Left renal cortex interstitium (tissue), 4 donors: ENCODE measurements at regions not wholly inside any gene's neighbourhood (a gene's known extent, or its start where the extent isn't known, plus 50 kb on each side); places are given as distances from the start of the nearest gene placed in this dataset.

ENCODE experiments used
- DNase-seq, 4 donors: peaks; one replicate each; pipeline ENCODE4 v3.0.0-alpha.2; 2013; ENCODE audit warnings: low read depth in 4 of 4, low spot score in 2 of 4, missing footprints in 1 of 4

DNA sequence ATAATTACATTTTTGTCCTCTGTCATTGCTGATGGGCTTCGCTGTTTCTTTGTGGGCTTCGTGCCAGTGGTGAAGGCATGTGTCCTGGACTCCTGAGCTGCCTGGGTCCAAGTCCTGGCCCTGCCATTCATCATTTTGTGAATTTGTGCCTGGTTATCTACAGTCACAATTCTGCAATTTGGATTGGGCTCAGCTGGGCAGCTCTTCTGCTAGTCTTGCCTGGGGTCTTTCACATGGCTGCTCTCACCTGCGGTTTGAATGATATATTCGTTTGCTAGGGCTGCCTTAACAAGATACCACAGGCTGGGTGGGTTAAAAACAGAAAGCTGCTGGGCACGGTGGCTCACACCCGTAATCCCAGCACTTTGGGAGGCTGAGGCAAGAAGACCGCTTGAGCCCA is 192.7 kb upstream of the IER5L start:
- no peak for DNase-seq

DNA sequence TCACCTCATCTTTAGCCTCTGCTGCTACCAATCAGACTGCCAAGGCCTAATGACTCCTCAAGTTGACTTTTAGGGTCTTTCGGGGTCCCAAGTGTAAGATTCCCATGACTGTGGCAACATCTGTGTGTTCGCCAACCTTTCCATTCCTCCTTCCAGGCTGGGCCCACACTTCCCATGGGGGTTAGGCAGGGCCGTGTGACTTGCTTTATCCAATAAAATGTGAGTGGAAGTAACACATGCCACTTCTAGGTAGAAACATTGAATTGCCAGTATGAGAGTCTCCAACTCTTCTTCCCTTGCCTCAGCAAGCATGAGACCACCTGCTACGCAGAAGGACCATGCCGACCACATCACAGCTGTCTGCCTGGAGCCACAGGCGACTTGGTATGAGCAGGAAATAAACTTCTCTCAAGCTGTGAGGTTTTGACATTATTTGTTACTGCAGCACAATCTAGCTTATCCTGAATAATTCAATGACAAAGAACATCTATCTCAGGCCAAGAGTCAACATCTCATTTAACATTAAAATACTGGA is 190.4 kb upstream of the IER5L start:
- no peak for DNase-seq

DNA sequence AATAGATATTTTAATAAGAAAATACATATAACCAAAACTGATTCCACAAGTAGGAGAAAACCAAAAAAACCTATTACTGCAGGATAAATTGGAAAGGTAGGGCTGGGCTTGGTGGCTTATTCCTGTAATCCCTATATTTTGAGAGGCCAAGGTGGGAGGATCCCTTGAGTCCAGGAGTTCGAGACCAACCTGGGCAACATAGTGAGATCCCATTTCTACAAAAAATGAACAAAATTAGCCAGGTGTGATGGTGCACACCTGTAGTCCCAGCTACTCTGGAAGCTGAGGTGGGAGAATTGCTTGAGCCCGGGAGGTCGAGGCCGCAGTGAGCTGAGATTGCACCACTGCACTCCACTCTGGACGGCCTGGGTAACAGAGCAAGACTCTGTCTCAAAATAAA is 189.2 kb upstream of the IER5L start:
- DNase-seq, result no peak

DNA sequence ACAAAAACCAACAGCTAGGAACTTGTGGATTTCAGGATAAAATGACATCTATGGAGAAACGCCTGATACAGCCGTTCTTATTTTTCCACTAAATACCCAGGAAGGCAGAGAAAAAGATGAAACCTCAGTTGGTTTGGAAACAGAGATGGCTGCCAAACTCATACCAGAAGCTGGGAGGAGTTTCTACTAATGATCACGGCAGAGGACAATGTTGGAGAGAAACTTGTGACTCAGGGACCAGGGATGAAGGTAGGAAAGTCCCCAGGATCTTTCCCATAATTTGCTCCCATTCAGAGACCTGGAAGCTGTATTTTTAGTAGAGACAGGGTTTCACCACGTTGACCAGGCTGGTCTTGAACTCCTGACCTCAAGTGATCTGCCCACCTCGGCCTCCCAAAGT is 187.1 kb upstream of the IER5L start:
- DNase-seq, result no peak

DNA sequence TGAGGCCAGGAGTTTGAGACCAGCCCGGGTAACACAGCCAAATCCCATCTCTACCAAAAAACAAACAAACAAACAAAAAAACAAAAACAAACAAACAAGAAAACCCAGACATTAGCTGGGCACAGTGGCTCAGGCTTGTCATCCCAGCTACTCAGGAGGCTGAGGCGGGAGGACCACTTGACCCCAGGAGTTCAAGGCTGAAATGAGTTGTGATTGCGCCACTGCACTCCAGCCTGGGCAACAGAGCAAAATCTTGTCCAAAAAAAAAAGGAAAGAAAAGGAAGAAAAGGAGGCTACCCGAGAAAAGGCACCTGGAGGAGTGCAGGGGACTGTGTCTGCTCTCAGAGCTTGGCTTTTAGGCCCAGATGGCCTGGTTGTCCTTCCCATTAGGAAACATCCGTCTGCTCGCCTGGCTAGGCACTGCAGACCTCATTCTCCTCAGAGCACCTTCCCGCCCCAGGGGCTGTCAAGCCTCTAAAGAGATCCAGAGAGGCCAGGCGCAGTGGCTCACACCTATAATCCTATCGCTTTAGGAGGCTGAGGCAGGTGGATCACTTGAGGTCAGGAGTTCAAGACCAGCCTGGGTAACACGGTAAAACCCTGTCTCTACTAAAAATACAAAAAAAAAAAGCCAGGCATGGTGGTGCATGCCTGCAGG is 185.3 kb upstream of the IER5L start:
- no peak for DNase-seq

DNA sequence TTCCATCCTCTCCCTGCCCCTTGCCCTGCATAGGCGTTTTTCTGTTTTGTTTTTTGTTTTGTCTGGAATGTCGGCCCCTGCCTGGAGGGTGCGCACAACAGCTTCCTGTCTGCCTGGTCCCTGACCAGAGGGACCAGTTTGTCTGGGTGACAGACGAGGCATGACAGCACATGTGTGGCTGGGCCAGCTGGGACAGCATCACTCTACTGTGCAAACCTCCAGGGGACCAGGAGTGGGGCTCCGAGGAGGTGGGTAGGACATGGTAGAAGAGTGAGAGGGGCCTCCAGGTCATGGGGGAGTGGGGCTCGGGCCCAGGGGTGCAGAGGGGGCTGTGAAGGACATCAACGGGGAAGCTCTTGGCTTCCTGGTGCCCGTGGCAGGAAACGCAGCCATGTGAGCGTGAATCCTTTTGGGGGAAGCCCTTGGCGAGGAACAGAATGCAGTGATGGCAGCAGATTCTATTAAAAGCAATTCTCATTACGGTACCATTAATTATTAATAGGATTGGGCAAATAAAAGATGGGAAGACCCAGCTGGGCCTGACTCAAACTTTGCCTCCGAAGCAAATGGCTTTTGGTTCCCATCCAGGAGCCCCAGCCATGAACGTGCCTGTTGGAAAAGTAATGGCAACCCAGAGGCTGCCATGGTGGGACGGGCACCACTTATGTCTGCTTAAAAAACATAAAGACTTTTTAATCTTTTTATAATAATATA is 184.4 kb upstream of the IER5L start:
- no peak for DNase-seq

DNA sequence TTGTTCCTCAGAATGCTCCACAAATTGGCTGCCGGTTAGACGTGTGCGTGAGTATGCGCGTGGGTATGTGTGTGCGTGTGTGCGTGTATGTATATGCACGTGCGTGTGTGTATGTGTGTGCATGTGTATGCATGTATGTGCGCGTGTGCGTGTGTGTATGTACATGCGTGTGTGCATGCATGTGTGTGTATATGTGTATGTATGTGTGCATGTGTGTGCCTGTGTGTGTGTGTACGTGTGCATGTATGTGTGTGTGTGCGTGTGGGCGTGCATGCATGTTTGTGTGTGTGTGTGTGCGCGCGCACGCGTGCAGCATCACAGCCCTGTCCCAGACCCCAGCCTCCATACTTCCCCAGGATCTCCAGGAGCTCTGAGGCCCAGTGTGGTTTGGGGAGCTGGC is 183.1 kb upstream of the IER5L start:
- DNase-seq, result no peak

DNA sequence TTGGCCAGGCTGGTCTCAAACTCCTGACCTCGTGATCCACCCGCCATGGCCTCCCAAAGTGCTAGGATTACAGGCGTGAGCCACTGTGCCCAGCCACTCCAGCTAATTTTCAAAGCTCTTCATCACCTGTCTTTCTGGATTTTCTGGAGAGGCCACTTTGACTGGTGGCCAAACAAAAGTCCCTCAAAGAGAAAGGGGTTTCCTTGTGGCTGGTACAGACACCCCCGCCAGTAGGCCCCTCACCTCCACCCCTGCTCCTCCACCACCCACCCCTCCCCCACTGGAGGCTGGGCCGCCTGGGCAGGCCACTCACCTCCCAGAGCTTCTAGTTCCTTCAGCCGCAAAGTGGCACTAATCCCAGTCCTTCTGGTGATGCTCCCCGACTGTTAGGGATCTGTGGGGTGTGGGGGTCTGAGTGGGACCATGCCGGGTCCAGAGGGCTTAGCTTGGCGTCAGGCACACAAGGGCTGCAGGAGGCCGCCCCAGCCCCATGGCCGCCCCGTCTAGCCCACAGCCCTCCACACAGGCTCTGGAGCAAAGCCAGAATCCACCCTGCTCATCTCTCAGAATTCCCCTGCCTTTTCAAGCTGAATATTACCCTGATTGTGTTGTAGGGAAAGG is 182.0 kb upstream of the IER5L start:
- no peak for DNase-seq

DNA sequence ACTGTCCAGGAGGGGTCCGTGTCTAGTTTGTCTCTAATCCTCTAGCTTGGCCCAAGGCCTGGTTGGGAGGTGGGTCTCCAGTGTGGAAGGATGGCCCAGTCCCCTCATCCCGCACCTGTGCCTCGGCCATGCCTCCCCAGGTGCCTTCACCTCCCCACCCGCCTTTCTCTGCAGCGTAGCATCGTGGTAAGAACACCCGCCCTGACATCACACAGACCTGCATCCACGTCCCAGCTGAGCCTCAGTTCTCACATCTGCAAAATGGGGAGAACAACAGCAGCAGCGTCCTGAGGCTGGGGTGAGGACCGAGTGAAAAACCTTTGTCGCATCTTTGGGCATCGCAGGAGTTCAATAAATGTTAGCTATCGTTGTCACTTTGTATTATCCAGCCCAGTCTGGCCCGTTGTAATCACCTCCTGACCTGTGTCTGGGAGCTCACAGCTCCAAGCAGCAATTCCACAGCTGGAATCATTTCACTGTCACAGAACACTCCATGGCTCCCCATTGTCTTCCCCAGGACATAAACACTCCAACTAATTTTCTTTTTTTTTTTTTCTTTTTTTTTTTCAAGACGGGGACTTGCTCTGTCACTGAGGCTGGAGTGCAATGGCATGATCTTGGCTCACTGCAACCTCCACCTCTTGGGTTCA is 181.2 kb upstream of the IER5L start:
- DNase-seq, result no peak

DNA sequence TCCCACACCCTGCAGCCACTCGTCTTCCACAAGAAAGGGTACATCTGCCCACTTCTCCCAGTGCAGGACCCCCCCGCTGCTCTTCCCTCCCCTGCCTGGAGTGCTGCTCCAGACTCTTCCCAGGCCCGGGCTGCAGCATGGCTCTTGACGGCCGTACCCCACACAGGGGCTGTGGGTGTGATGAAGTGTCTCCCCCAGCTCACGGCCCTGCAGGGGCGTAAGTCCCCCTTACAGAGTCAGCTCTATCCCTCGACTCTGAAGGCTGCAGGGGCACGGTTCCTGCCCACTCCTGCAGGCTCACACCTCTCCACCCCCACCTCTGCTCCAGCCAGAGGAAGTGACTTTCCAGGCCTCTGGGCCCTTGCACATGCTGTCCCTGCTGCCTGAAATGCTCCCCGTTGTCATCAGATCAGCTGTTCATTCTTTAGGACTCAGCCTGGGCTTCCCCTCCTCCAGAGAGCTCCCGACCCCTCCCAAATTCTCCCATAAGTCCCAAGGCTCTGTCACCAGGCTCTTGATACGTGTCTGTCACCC is 180.6 kb upstream of the IER5L start:
- DNase-seq, result no peak

DNA sequence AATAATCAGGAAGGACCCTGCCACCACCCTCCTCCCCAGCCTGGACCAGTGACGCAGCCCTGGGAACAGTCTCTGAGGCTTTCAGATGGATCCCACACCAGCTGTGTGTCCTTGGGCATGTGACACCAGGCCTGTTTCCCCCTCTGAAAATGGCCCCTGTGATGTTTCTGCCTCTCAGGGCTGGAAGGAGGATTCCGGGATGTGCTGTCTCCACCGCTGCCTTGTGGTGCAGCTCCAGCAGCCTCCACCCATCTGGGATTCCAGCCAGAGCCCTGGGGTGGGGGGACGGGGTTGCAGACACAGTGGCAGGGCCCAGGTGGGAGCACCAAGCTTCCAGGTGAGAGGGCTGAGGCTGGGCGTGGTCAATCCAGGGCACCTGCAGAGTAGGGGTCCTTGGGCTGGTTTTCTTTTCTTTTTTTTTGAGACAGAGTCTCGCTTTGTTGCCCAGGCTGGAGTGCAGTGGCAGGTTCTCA is 179.7 kb upstream of the IER5L start:
- DNase-seq, result no peak

DNA sequence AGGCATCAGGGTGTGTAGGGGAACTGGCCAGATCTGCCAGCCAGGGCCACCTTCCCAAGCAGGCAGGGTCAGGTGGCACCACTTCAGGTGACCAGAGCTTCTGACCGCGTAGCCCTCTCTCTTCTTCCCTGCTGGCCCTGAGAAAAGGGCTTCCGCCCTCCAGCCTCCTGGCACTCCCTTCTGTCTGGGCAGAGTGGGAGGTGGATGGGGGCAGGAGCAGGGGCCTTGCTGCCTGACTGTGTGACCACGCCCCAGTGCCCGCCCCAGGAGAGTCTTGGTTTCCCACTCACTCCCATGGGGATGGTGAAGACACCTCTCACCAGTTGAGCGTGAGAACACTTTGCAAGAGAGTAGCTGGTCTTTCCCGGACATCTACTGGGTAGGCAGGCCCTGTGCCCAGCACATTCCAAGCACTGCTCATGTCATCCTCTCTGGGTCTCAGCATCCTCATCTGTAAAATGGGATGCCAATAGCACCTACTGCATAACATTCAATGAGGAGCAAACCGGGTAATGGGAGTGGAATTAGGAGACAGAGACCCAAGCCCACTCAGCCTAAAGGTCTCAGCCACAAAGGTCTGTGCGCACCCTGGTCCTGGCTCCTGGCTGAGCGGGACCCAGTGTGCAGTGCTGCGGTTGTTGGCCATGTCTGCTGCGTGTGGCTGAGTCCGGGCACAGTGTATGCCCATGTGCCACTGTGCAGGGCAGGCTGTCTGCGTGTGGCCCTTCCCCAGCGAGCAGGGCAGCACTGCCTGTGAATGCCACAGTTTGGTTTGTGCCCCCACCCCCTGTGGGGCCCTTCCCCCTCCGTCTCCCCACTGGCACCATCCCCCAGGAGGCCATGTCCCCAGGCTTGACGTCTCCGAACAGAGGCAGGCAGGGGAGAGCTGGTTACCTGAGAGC is 179.1 kb upstream of the IER5L start:
- no peak for DNase-seq

DNA sequence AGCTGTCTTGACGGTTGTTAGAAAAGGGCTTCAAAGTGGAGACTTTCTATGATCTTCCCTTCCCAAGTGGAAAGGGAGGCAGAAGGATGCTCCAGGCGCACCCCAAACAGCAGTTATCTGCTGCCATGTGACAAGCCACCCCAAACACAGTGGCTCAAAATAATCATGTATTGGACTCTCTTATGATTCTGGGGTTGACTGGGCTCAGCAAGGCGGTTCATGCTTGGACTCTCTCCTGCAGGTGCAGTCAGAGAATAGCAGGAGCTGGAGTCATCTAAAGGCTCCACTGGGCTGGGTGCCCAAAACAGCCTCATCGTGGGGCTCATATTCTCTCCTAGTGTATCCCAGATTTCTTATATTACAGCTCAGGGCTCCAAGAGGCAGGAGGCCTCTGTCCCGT is 177.6 kb upstream of the IER5L start:
- DNase-seq, result no peak

DNA sequence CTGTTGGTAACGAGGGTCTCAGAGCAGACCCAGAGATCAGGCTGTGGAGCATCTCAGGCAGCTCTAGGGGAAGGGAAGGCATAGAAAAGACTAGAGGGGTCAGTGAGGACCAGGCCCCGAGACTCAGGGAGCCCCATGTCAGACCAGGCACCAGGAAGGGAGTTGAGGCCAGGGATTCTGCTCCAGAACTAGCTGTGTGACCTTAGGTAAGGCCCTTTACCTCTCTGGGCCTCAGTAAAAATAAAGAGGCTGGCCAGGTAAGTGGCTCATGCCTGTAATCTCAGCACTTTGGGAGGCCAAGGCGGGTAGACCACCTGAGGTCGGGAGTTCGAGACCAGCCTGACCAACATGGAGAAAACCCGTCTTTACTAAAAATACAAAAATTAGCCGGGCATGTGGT is 176.4 kb upstream of the IER5L start:
- DNase-seq, result no peak

DNA sequence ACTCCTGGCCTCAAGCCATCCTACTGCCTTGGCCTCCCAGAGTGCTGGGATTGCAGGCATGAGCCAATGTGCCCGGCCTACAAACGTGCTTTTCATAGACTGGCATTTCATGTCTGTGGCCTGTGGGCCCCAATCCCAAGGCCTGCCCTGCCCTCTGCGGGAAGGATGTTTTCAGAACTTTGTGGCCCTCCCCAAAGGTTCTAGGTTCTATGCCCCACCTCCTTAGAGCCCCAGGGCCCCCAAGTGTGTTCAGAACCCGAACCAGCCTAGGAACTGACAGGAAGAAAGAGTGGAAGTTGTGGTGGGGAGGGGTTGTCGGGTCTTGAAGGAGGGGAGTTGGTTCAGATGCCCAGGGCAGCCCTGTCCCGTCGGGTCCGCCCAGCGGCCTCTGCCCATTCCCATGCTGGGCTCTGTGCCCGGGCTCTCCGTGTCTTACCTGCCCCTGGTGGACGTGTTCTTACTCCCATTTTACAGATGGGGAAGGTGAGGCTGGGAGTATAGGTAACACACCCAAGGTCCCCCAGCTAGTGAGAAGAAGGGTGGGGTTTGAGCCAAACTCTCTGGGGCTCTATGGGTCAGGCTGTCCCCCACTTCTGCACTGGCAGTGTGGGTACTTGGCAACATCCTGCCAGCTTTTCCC is 175.8 kb upstream of the IER5L start:
- DNase-seq, result no peak

DNA sequence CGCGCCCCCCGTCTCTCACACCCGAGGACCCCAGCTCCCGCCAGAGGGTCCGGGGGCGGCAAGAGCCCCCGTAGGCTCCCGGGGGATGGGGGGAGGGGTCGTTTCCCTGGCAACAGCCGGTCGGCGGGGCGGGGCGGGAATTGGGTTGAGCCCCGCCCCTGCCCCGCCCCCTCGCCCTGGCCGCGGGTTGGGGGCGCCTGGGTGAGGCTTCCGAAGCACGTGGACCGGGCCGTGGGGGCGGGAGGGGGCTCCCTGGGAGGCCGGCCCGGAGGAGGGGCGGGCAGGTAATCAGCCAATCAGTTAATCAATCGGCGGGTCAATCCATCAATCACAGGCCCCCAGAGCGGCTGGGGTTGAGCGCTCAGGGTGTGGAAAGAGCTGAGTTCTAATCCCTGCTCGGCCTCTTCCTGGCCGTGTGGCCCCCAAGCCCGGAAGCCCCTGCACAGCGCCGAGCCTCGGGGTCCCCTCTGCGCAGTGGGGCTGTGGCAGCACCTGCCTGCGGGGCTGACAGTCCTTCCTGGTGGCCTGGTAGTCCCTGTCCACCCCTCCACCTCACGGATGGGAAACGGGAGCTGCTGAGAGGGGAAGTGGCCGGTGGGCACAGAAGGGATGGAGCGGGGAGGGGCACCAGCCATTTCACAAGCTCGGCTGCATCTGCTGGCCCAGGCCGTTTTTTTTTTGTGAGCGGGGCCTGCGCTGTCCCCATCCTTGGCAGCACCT is 174.2 kb upstream of the IER5L start:
- DNase-seq, result no peak

DNA sequence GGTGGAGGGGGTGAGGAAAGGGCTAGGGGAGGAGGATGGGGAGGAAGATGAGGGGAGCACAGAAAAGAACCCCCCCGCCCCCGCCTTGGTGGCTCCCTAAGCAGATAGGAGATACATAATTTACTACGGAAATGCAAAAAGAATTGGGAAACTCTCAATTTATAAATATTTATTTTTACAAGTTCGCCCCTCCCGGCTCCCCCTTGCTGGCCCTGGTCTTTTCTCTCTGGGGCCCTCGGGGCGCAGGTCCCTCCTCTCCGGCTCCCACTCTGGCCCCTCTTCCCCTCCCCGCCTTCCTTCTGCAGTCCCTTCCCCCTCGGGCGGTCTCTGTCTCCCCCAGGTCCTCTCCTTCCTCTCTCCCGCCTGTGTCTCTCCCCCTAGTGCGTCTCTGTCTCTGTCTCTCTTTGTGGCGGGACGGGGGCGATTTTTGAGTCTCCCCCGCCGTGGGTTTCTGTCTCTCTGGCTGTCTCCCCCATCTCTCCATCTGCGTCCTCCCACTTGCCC is 173.6 kb upstream of the IER5L start:
- DNase-seq, result no peak

DNA sequence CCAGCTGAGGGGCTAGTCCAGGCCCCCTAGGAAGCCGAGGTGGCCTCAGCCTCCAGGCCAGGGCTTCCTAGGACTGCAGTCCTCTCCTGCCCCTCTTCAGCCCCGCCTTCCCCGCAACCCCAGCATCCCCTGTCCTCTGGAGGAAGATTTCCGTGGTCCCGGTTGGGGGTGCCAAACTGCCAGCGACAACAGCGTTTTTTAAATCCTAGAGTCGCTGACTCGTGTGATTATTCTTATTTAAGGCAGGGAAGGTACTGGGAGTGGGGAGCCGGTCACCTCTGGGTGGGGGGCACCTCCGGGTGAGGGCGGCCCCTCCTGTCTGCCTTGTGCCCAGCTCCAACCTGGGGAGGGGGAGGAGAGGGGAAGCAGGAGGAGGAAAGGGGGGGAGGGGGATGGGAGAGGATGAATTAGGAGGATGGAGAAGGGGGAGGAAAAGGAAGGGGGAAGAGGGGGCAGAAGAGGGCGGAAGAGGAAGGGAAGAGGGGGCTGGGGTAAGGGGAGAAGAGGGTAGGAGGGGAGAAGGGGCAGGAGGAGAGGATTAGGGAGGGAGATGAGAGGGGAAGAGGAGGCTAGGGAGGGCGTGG is 173.1 kb upstream of the IER5L start:
- DNase-seq, result no peak
